ENCODE measurements at regions not wholly inside any gene's neighbourhood (a gene's known extent, or its start where the extent isn't known, plus 50 kb on each side); places are given as distances from the start of the nearest gene placed in this dataset.

- POLR2A ChIA-PET (ENCODE audit: unreplicated experiment): interaction anchor here (0.6 kb wide), 1 partner anchor 12 kb away, joined by 4 read pairs; no protein-coding TSS in a partner anchor
- dilution Hi-C loops (cut with HindIII; ENCODE audit: low sequenced_read_pairs, unreplicated experiment) (no loop called here), intact Hi-C loops (cut with micrococcal nuclease) (no loop called here), in situ Hi-C loops (cut with MboI; ENCODE audit: low sequenced_read_pairs) (no loop called here)
- peak overlapping the region; percentile 5 for H2AFZ ChIP-seq (replicated peaks; ENCODE audit: low read length, poor library complexity)
- H3K27me3 ChIP-seq (ENCODE audit: control insufficient read depth, insufficient read depth, low read length): peaks cover 25% of the 10 kb centered on the region
- H2BK15ac ChIP-seq (ENCODE audit: low read depth, low read length): no peak overlapping the region
- no peak overlapping the region for H3K14ac ChIP-seq (replicated peaks; ENCODE audit: low read depth, low read length)
- no peak overlapping the region for H3K4me2 ChIP-seq (ENCODE audit: low read depth, low read length)
- no peak overlapping the region for H3K23ac ChIP-seq (ENCODE audit: low read depth, low read length)
- H3K27ac ChIP-seq (ENCODE audit: insufficient read depth, low read length): no peak overlapping the region
- peaks cover 15% of the 10 kb centered on the region for H3K9me3 ChIP-seq (ENCODE audit: control insufficient read depth, insufficient read depth, low read length)
- CTCF ChIA-PET: interaction anchor here (0.6 kb wide), 1 partner anchor 477 kb away, joined by 4 read pairs; no protein-coding TSS in a partner anchor
- no peak overlapping the region for H3K4me3 ChIP-seq (ENCODE audit: insufficient read depth, low read depth, low read length)
- no peak overlapping the region for H2BK20ac ChIP-seq (ENCODE audit: low read depth, low read length)
- H3K9ac ChIP-seq (ENCODE audit: low read depth, low read length): no peak overlapping the region
- H4K5ac ChIP-seq (ENCODE audit: low read depth, low read length): no peak overlapping the region
- H3K79me1 ChIP-seq (ENCODE audit: low read depth in 1 of 2, low read length in 2 of 2): no peaks in the 10 kb centered on the region
- no peak overlapping the region for H2BK5ac ChIP-seq (ENCODE audit: low read depth, low read length, poor library complexity, severe bottlenecking)
- TF ChIP-seq CHD1 (IDR thresholded peaks at IDR 0.05; ENCODE audit: low read depth, low read length): no peak
- TF ChIP-seq RAD21 (IDR thresholded peaks at IDR 0.05; ENCODE audit: low read length): no peak
- TF ChIP-seq, protein P1, sequence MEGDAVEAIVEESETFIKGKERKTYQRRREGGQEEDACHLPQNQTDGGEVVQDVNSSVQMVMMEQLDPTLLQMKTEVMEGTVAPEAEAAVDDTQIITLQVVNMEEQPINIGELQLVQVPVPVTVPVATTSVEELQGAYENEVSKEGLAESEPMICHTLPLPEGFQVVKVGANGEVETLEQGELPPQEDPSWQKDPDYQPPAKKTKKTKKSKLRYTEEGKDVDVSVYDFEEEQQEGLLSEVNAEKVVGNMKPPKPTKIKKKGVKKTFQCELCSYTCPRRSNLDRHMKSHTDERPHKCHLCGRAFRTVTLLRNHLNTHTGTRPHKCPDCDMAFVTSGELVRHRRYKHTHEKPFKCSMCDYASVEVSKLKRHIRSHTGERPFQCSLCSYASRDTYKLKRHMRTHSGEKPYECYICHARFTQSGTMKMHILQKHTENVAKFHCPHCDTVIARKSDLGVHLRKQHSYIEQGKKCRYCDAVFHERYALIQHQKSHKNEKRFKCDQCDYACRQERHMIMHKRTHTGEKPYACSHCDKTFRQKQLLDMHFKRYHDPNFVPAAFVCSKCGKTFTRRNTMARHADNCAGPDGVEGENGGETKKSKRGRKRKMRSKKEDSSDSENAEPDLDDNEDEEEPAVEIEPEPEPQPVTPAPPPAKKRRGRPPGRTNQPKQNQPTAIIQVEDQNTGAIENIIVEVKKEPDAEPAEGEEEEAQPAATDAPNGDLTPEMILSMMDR (conservative IDR thresholded peaks at IDR 0.05; ENCODE audit: low read depth, low read length): no peak
- no peak for TF ChIP-seq MAFK (IDR thresholded peaks at IDR 0.05; ENCODE audit: low read depth, low read length)
- TF ChIP-seq CEBPB (IDR thresholded peaks at IDR 0.05; ENCODE audit: low read depth, low read length): no peak
- peaks cover 2% of the 10 kb centered on the region for H3K4me1 ChIP-seq (ENCODE audit: control insufficient read depth, insufficient read depth, low read length)
- peaks cover 10% of the 10 kb centered on the region for H3K9me1 ChIP-seq (ENCODE audit: insufficient read depth, low read length)
- H2AK9ac ChIP-seq (replicated peaks; ENCODE audit: low read depth, low read length, poor library complexity): no peak overlapping the region
- no peaks in the 10 kb centered on the region for H4K20me1 ChIP-seq (ENCODE audit: insufficient read depth, low read length)
- no TSS peak for BruUV-seq (replicated peaks)
- no peak overlapping the region for H3K4ac ChIP-seq (ENCODE audit: low read depth, low read length)
- H3K36me3 ChIP-seq (ENCODE audit: control insufficient read depth, insufficient read depth, low read length): no peaks in the 10 kb centered on the region
- H3K18ac ChIP-seq (ENCODE audit: low read depth, low read length): no peak overlapping the region
- peak; percentile 39 for DNase-seq
- WGBS, 2 experiments (ENCODE audit: extremely low coverage in 2 of 2, insufficient read length in 1 of 2): 25% methylated on average over 2 of the region's 14 CpGs; no CpG with 5 or more reads in 1 of the 2 experiments
- ATAC-seq (ENCODE audit: low read depth): no peak
- H4K8ac ChIP-seq (ENCODE audit: low read depth in 2 of 2, low read length in 2 of 2): no peak overlapping the region
- H4K91ac ChIP-seq (ENCODE audit: insufficient read depth, low read depth, low read length): no peak overlapping the region
- no peak overlapping the region for H3K56ac ChIP-seq (ENCODE audit: extremely low read depth, insufficient read depth, low read length)
- H2BK120ac ChIP-seq (ENCODE audit: low read depth, low read length): no peak overlapping the region
- peak overlapping the region; percentile 12; the same call in 1 of the 2 replicates for H2AK5ac ChIP-seq (ENCODE audit: low read depth, low read length)
These were observed 252.9 kb upstream of the KCNG1 start for GRCh38 chr20:51275826-51276225.

All from IMR-90 (cell line).